Mucosa of descending colon (tissue), 3 donors: ENCODE measurements at regions not wholly inside any gene's neighbourhood (a gene's known extent, or its start where the extent isn't known, plus 50 kb on each side); places are given as distances from the start of the nearest gene placed in this dataset.

Experiments used
- ATAC-seq: fragments of 200-7000 bp; cut with Tn5 transposase; one replicate; pipeline ENCODE4 v1.9.1; 2020; ENCODE audit warnings: mild to moderate bottlenecking, moderate library complexity
- DNase-seq, 3 donors: peaks; one replicate each; pipeline ENCODE4 v3.0.0-alpha.2; 2020
- H3K36me3 ChIP-seq: fragments of 200-600 bp; one replicate; pipeline ENCODE4 v1.8.0; 2021; ENCODE audit warnings: low read depth, mild to moderate bottlenecking
- H3K4me1 ChIP-seq: fragments of 200-600 bp; one replicate; pipeline ENCODE4 v1.8.0; 2021; ENCODE audit warnings: low read depth, mild to moderate bottlenecking
- H3K4me3 ChIP-seq: fragments of 200-600 bp; one replicate; pipeline ENCODE4 v1.8.0; 2021; ENCODE audit warnings: mild to moderate bottlenecking
- H3K9me3 ChIP-seq: fragments of 200-600 bp; one replicate; pipeline ENCODE4 v1.8.0; 2021; ENCODE audit warnings: mild to moderate bottlenecking
- intact Hi-C, 2 donors: fragments of 100-400 bp; cut with DNase I in 1 of 2; cut with micrococcal nuclease in 1 of 2; formaldehyde crosslinking; loops; one replicate each; pipeline versions ENCODE4 v1.11.0 to v1.11.1; 2022; cut with DNase I, micrococcal nuclease
- TF ChIP-seq, protein P1 (sequence below): fragments of 200-600 bp; IDR thresholded peaks from one replicate; pipeline ENCODE4 v1.8.0; 2022; ENCODE audit warnings: antibody characterized with exemption, mild to moderate bottlenecking
- donor health status: DM: no; HTN: no; CAD: no; lungs with moderate emphysema.
- donor health status: DM: no; HTN: no; CAD: no.
- donor health status: DM: no; HTN: yes; CAD: no.

GRCh38 chr14:66404051-66404545 lies 82.1 kb upstream of the CCDC196 start:
- DNase-seq: no peak
- ATAC-seq: no peak

DNA sequence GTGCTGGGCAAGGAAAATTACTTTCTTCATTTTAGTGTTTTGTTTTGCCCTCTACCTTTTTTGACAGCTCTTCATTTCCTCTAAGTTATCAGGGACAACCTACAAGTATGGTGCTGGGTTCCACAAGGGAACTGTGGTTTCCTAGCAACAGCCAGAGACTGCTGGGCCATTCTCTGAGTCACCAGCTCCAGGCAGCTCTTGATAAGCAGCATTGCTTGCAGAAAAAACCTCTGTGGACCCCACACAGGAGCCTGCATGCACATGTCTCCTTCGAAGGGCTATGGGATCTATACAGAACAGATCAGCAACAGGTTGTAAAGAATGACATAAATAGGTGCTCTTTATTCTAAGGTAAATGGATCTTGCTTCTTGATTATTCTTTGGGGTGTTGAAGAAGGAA lies 81.0 kb upstream of the CCDC196 start:
- intact Hi-C loops: no loop called here
- DNase-seq (no peak), ATAC-seq (no peak)
- Histone ChIP-seq H3K9me3 (no peaks in the 10 kb centered on the region), H3K36me3 (no peaks in the 10 kb centered on the region), H3K4me3 (no peak overlapping the region), H3K4me1 (no peaks in the 10 kb centered on the region)
- TF ChIP-seq, protein P1, sequence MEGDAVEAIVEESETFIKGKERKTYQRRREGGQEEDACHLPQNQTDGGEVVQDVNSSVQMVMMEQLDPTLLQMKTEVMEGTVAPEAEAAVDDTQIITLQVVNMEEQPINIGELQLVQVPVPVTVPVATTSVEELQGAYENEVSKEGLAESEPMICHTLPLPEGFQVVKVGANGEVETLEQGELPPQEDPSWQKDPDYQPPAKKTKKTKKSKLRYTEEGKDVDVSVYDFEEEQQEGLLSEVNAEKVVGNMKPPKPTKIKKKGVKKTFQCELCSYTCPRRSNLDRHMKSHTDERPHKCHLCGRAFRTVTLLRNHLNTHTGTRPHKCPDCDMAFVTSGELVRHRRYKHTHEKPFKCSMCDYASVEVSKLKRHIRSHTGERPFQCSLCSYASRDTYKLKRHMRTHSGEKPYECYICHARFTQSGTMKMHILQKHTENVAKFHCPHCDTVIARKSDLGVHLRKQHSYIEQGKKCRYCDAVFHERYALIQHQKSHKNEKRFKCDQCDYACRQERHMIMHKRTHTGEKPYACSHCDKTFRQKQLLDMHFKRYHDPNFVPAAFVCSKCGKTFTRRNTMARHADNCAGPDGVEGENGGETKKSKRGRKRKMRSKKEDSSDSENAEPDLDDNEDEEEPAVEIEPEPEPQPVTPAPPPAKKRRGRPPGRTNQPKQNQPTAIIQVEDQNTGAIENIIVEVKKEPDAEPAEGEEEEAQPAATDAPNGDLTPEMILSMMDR: no peak

More at GRCh38 chr14:66404051-66404545, 82.1 kb upstream of the CCDC196 start:
- Histone ChIP-seq H3K4me1 (no peaks in the 10 kb centered on the region), H3K4me3 (no peak overlapping the region), H3K36me3 (no peaks in the 10 kb centered on the region), H3K9me3 (no peaks in the 10 kb centered on the region)
- intact Hi-C loops: no loop called here
- TF ChIP-seq, protein P1: no peak

DNA sequence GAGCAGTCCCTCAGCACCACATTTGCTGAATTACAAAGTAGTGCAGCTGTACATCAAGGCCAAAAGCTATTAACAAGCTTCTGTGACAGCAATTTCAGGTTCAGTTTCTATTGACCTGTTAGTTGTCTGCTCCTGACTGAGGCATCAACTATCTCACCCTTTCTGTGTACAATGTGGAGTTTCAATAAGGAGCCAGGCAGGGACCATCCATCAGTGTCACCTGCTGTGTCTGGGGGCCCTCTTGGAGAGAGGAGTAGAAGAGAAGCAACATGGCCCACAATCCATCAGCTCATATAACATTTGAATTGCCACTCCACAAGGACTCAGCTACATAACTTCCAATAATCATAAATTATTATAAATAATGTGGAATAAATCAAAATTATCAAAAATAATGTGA lies 72.3 kb upstream of the CCDC196 start:
- Histone ChIP-seq H3K36me3 (no peaks in the 10 kb centered on the region), H3K4me3 (no peak overlapping the region), H3K4me1 (no peaks in the 10 kb centered on the region), H3K9me3 (no peaks in the 10 kb centered on the region)
- intact Hi-C loops: no loop called here
- DNase-seq (no peak), ATAC-seq (no peak)
- TF ChIP-seq, protein P1: no peak

DNA sequence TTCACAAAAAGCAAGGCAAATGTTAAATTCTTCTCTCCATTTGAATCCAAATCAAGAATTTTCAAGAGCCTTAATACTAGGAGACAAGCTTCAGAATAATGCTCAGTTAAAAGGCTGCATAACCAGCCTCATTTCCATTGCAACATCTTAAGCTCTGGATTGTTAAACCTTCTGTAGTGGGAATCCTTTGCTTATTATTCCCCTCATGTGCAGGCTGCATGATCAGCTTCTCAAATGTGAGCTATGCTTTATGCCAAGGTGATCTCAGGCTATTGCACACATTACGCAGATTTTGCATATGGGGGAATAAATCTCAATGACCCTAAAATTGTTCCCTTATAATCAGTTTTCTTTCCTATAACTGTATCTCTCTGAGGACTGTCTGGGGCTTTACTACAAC lies 71.7 kb upstream of the CCDC196 start:
- ATAC-seq: no peak
- Histone ChIP-seq H3K4me1 (no peaks in the 10 kb centered on the region), H3K9me3 (no peaks in the 10 kb centered on the region), H3K36me3 (no peaks in the 10 kb centered on the region), H3K4me3 (no peak overlapping the region)
- DNase-seq: no peak
- intact Hi-C loops: no loop called here
- TF ChIP-seq, protein P1: no peak

DNA sequence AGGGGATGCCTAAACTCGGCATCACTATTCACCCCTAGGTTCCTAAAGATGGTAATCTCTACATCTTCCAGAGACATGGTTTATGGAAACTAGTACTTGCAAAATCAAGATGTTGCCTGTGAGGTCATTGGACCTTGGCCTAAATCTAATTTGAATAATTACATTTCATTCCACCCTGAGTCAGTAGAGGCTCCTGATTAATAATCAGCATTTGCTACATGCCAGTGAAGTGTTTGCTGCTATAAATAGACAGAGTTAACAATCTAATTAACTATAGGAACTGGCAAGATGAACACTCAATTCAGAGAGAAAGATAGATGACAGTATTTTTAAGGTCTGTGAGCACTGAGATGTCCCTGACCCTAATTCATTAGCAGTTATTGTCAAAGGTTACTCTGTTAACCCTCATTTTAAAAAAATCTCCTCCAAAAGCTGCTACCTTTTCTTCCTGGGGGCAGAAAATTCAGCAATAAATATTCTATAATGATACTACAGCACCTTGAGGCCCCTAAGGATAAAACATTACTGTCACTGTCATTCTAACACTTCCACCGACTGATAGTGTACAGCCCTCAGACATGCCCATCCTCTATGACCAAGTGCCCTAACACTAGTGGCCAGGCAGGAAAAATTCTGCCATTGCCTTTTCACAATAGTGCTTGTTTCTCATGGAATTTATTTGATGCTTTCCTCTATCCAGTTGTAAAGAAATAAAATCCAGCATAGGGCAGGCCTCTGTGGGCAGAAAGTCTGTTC lies 65.7 kb upstream of the CCDC196 start:
- Histone ChIP-seq H3K4me1 (no peaks in the 10 kb centered on the region), H3K9me3 (no peaks in the 10 kb centered on the region), H3K36me3 (no peaks in the 10 kb centered on the region), H3K4me3 (no peak overlapping the region)
- DNase-seq: no peak
- intact Hi-C loops: no loop called here
- TF ChIP-seq, protein P1: no peak
- no peak for ATAC-seq
